GM12878 (cell line): ENCODE measurements at regions not wholly inside any gene's neighbourhood (a gene's known extent, or its start where the extent isn't known, plus 50 kb on each side); places are given as distances from the start of the nearest gene placed in this dataset.

Experiments
- ATAC-seq: fragments of 200-7000 bp; cut with Tn5 transposase; 3 replicates; pipeline ENCODE4 v1.9.1; 2020; ENCODE audit warnings: mild to moderate bottlenecking, moderate library complexity
- BruUV-seq: library from RNA; stranded (reverse); fragments of 400-500 nt; replicated peaks from 2 replicates; lab custom pipeline; 2021; lab: Mats Ljungman, UMichigan
- CTCF ChIA-PET: fragments of 300-600 bp; sonication (Branson Sonifier 250); formaldehyde crosslinking; extraction: SDS; loops from one replicate; lab custom pipeline; 2021; ENCODE audit warnings: inconsistent platforms; lab: Yijun Ruan, JAX
- POLR2A ChIA-PET: fragments of 350-600 bp; formaldehyde crosslinking; extraction: SDS; loops from one replicate; lab custom pipeline; 2021; ENCODE audit warnings: inconsistent platforms; lab: Charles Lee
- RAD21 ChIA-PET: fragments of 300-600 bp; sonication (Branson Sonifier 250); formaldehyde crosslinking; loops from one replicate; lab custom pipeline; 2023; ENCODE audit warnings: antibody characterized with exemption; ENCODE audit not compliant: unreplicated experiment; lab: Charles Lee
- SMC1A ChIA-PET: fragments of 300-600 bp; sonication (Branson Sonifier 250); formaldehyde crosslinking; loops from one replicate; lab custom pipeline; 2023; ENCODE audit not compliant: unreplicated experiment, uncharacterized antibody; lab: Charles Lee
- DNase-seq: peaks from one replicate; pipeline ENCODE4 v3.0.0-alpha.2; 2011; ENCODE audit warnings: low read depth, low spot score
- FAIRE-seq: peaks from 3 replicates; lab custom pipeline; 2011; peaks lifted over from hg19 to GRCh38; lab: Jason Lieb, UNC
- H2AFZ ChIP-seq: 2 replicates; pipeline ENCODE4 v1.6.0; 2011; ENCODE audit warnings: low read depth, low read length, control low read depth; ENCODE audit not compliant: control insufficient read depth
- H3K27ac ChIP-seq: 2 replicates; pipeline ENCODE4 v1.5.1; 2011; ENCODE audit warnings: control low read depth; ENCODE audit not compliant: control insufficient read depth, insufficient read depth
- H3K27me3 ChIP-seq, 2 experiments: replicated peaks in 1 of 2; 2 replicates each; pipeline versions ENCODE4 v1.6.0 to v1.6.1; 2011; ENCODE audit warnings: low read length in 1 of 2; ENCODE audit not compliant: control insufficient read depth in 2 of 2, insufficient read depth in 2 of 2
- H3K36me3 ChIP-seq, 2 experiments: 2 replicates each; pipeline ENCODE4 v1.5.1; 2011; ENCODE audit warnings: low read length in 1 of 2; ENCODE audit not compliant: control insufficient read depth in 2 of 2, insufficient read depth in 2 of 2
- H3K4me1 ChIP-seq: 2 replicates; pipeline ENCODE4 v1.6.1; 2011; ENCODE audit warnings: mild to moderate bottlenecking, low read length, moderate library complexity, mixed read lengths; ENCODE audit not compliant: control insufficient read depth, insufficient read depth
- H3K4me2 ChIP-seq: 2 replicates; pipeline ENCODE4 v1.6.0; 2011; ENCODE audit warnings: control low read depth; ENCODE audit not compliant: control insufficient read depth, insufficient read depth
- H3K4me3 ChIP-seq: fragments of 200-600 bp; sonication (generic); 2 replicates; pipeline ENCODE4 v1.5.1; 2016
- H3K79me2 ChIP-seq: 2 replicates; pipeline ENCODE4 v1.6.0; 2011; ENCODE audit warnings: low read length; ENCODE audit not compliant: control insufficient read depth, insufficient read depth
- H3K9ac ChIP-seq: 2 replicates; pipeline ENCODE4 v1.8.0; 2011; ENCODE audit warnings: low read length, control low read depth, mixed read lengths; ENCODE audit not compliant: control insufficient read depth, insufficient read depth
- H3K9me3 ChIP-seq: replicated peaks from 3 replicates; pipeline ENCODE4 v1.5.1; 2011; ENCODE audit warnings: mild to moderate bottlenecking, low read length; ENCODE audit not compliant: control insufficient read depth, insufficient read depth
- H4K20me1 ChIP-seq: 2 replicates; pipeline ENCODE4 v1.6.0; 2011; ENCODE audit not compliant: control insufficient read depth, insufficient read depth
- CBX3 ChIP-seq: fragments of 200-600 bp; sonication (generic); IDR thresholded peaks from 2 replicates; pipeline ENCODE4 v1.6.1; 2016; ENCODE audit warnings: low read depth, borderline replicate concordance
- GABPA ChIP-seq: IDR thresholded peaks from 2 replicates; pipeline ENCODE4 v1.6.1; 2014; ENCODE audit warnings: antibody characterized with exemption, low read depth, mild to moderate bottlenecking, inconsistent platforms
- LARP7 ChIP-seq: fragments of 450-650 bp; IDR thresholded peaks from 2 replicates; pipeline ENCODE4 v1.6.1; 2017; ENCODE audit warnings: mild to moderate bottlenecking
- MTA3 ChIP-seq: IDR thresholded peaks from 2 replicates; pipeline ENCODE4 v1.6.1; 2012; ENCODE audit warnings: low read length, inconsistent platforms, borderline replicate concordance
- NFXL1 ChIP-seq: fragments of 450-650 bp; IDR thresholded peaks from 2 replicates; pipeline ENCODE4 v1.6.1; 2017; ENCODE audit warnings: antibody characterized with exemption, mild to moderate bottlenecking, borderline replicate concordance
- NRF1 ChIP-seq: conservative IDR thresholded peaks from 2 replicates; pipeline ENCODE4 v1.6.1; 2011; ENCODE audit warnings: mild to moderate bottlenecking, low read depth, low read length, improper control_type of control experiment
- PAX8 ChIP-seq: fragments of 450-650 bp; IDR thresholded peaks from 2 replicates; pipeline ENCODE4 v1.6.1; 2017; ENCODE audit warnings: mild to moderate bottlenecking, moderate library complexity
- POU2F2 ChIP-seq: IDR thresholded peaks from 3 replicates; pipeline ENCODE4 v1.6.1; 2011; ENCODE audit warnings: low read depth, mild to moderate bottlenecking, low read length, borderline replicate concordance
- SIX5 ChIP-seq: IDR thresholded peaks from 2 replicates; pipeline ENCODE4 v1.6.1; 2011; ENCODE audit warnings: mild to moderate bottlenecking, low read depth, low read length, moderate library complexity; ENCODE audit not compliant: severe bottlenecking
- SKIL ChIP-seq: fragments of 450-650 bp; IDR thresholded peaks from 2 replicates; pipeline ENCODE4 v1.6.1; 2017; ENCODE audit warnings: mild to moderate bottlenecking, low read depth, inconsistent platforms; ENCODE audit not compliant: poor library complexity, severe bottlenecking
- SMAD5 ChIP-seq: IDR thresholded peaks from 2 replicates; pipeline ENCODE4 v1.6.1; 2016; ENCODE audit warnings: antibody characterized with exemption, low read depth
- SREBF1 ChIP-seq: IDR thresholded peaks from 2 replicates; pipeline ENCODE4 v1.6.1; 2012; ENCODE audit warnings: mild to moderate bottlenecking, low read length
- SUZ12 ChIP-seq: fragments of 200-600 bp; sonication (generic); IDR thresholded peaks from one replicate; pipeline ENCODE4 v1.6.1; 2018; ENCODE audit warnings: antibody characterized with exemption, mild to moderate bottlenecking; ENCODE audit not compliant: unreplicated experiment
- ZNF24 ChIP-seq: fragments of 450-650 bp; IDR thresholded peaks from 2 replicates; pipeline ENCODE4 v1.6.1; 2017; ENCODE audit warnings: antibody characterized with exemption, mild to moderate bottlenecking
- WGBS: methylation state at CpG from one replicate; pipeline ENCODE4 v1.1.6; 2016; ENCODE audit warnings: low lambda C conversion rate; ENCODE audit not compliant: insufficient replicate concordance, insufficient coverage; ENCODE audit errors: missing lambda C conversion rate; 5-methylcytosine and 5-hydroxymethylcytosine counted together
- in situ Hi-C: fragments of 300-500 bp; cut with MboI; formaldehyde crosslinking; loops from 9 replicates; pipeline ENCODE4 v1.14.3; 2018; ENCODE audit warnings: mixed read lengths
- intact Hi-C: fragments of 100-400 bp; cut with micrococcal nuclease; formaldehyde crosslinking; loops from one replicate; pipeline ENCODE4 v1.14.2; 2022; ENCODE audit not compliant: unreplicated experiment
- TF ChIP-seq, protein P1 (sequence below): IDR thresholded peaks from 2 replicates; pipeline ENCODE4 v1.6.1; 2012; ENCODE audit warnings: low read length, inconsistent platforms

DNA sequence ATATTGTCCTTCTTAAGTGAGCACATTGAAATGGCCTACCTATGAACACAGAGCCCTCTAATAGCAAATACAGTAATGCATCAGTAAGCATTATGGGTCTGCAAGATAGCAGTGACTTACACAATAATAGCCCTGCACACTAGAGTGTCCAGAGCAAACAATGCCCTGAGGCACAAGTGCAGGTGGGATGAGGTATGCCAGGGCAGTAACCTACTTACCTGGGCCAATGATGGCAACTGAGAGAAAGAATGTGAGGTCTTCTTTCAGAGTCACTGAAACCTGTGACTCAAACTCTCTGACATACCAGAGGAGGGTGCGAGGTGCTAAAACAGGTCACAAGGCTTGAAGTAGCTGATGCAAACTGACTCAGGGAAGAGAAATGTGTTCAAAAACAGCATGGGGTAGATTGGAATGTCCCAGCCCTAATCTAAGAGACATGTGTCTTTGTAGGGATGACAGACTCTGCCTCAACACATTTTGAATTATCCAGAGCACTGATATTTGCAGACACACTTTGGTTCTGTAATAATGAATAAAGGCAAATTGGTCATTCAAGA lies 168.5 kb upstream of the RUNX1 start:
- H2AFZ ChIP-seq: no peak overlapping the region
- ChIA-PET CTCF (no interaction called here), POLR2A (no interaction called here), SMC1A (no interaction called here), RAD21 (no interaction called here)
- DNase-seq (no peak), ATAC-seq (no peak), FAIRE-seq (no peak)
- whole genome bisulfite sequencing: 94% methylated on average over 1 of the region's 1 CpG
- no peaks in the 10 kb centered on the region for H3K36me3 ChIP-seq
- intact Hi-C loops (no loop called here), in situ Hi-C loops (no loop called here)
- H3K9ac ChIP-seq: no peak overlapping the region
- TF ChIP-seq POU2F2: no peak
- no peak for TF ChIP-seq SMAD5
- no peak for TF ChIP-seq NFXL1
- TF ChIP-seq SIX5: no peak
- no peak for TF ChIP-seq PAX8
- TF ChIP-seq SUZ12: no peak
- TF ChIP-seq, protein P1, sequence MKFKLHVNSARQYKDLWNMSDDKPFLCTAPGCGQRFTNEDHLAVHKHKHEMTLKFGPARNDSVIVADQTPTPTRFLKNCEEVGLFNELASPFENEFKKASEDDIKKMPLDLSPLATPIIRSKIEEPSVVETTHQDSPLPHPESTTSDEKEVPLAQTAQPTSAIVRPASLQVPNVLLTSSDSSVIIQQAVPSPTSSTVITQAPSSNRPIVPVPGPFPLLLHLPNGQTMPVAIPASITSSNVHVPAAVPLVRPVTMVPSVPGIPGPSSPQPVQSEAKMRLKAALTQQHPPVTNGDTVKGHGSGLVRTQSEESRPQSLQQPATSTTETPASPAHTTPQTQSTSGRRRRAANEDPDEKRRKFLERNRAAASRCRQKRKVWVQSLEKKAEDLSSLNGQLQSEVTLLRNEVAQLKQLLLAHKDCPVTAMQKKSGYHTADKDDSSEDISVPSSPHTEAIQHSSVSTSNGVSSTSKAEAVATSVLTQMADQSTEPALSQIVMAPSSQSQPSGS: no peak
- no peak for TF ChIP-seq ZNF24
- no peak for TF ChIP-seq LARP7
- TF ChIP-seq SKIL: no peak
- TF ChIP-seq NRF1: no peak
- TF ChIP-seq MTA3: no peak
- TF ChIP-seq GABPA: no peak
- no peak for TF ChIP-seq SREBF1
- TF ChIP-seq CBX3: no peak
- H4K20me1 ChIP-seq: no peaks in the 10 kb centered on the region
- H3K4me1 ChIP-seq: peaks cover 12% of the 10 kb centered on the region
- no TSS peak for BruUV-seq
- H3K4me2 ChIP-seq: no peak overlapping the region
- H3K27ac ChIP-seq: no peak overlapping the region
- H3K27me3 ChIP-seq: no peaks in the 10 kb centered on the region
- no peaks in the 10 kb centered on the region for H3K79me2 ChIP-seq
- H3K9me3 ChIP-seq: no peaks in the 10 kb centered on the region; the same call in 2 of the 3 replicates
- H3K4me3 ChIP-seq: no peak overlapping the region
